Endometrium (tissue), 2 donors: ENCODE measurements at regions not wholly inside any gene's neighbourhood (a gene's known extent, or its start where the extent isn't known, plus 50 kb on each side); places are given as distances from the start of the nearest gene placed in this dataset.

Source experiments
- FAIRE-seq: peaks from 2 replicates; lab custom pipeline; 2012; peaks lifted over from hg19 to GRCh38; lab: Jason Lieb, UNC
- donor health status: control.
- donor health status: control.

- no peak for FAIRE-seq
Measured at GRCh38 chr1:193709607-193710006, 523.2 kb upstream of the B3GALT2 start.

GRCh38 chr1:193707271-193708021 is 521.0 kb upstream of the B3GALT2 start:
- no peak for FAIRE-seq

GRCh38 chr1:193706766-193707165 is 520.4 kb upstream of the B3GALT2 start:
- FAIRE-seq: no peak

GRCh38 chr1:193705554-193705981 is 519.2 kb upstream of the B3GALT2 start:
- FAIRE-seq: no peak

- FAIRE-seq: no peak
Measured at GRCh38 chr1:193703655-193704054, 517.2 kb upstream of the B3GALT2 start.

- FAIRE-seq: no peak
Measured at GRCh38 chr1:193703121-193703520, 516.7 kb upstream of the B3GALT2 start.

- no peak for FAIRE-seq
Measured at GRCh38 chr1:193701759-193702158, 515.3 kb upstream of the B3GALT2 start.

- no peak for FAIRE-seq
Measured at GRCh38 chr1:193700710-193701355, 514.4 kb upstream of the B3GALT2 start.

GRCh38 chr1:193699261-193699660 is 512.8 kb upstream of the B3GALT2 start:
- no peak for FAIRE-seq

- FAIRE-seq: no peak
Measured at GRCh38 chr1:193697776-193698175, 511.4 kb upstream of the B3GALT2 start.

- no peak for FAIRE-seq
Measured at GRCh38 chr1:193697115-193697762, 510.8 kb upstream of the B3GALT2 start.

GRCh38 chr1:193694741-193695140 is 508.3 kb upstream of the B3GALT2 start:
- FAIRE-seq: no peak

GRCh38 chr1:193685986-193686385 is 499.6 kb upstream of the B3GALT2 start:
- FAIRE-seq: no peak

- no peak for FAIRE-seq
Measured at GRCh38 chr1:193681422-193681821, 495.0 kb upstream of the B3GALT2 start.

- FAIRE-seq: no peak
Measured at GRCh38 chr1:193680924-193681316, 494.5 kb upstream of the B3GALT2 start.

- no peak for FAIRE-seq
Measured at GRCh38 chr1:193680247-193680923, 494.0 kb upstream of the B3GALT2 start.

GRCh38 chr1:193677874-193678273 is 491.5 kb upstream of the B3GALT2 start:
- FAIRE-seq: no peak

- FAIRE-seq: no peak
Measured at GRCh38 chr1:193676996-193677549, 490.7 kb upstream of the B3GALT2 start.

- FAIRE-seq: no peak
Measured at GRCh38 chr1:193674292-193674944, 488.0 kb upstream of the B3GALT2 start.

- no peak for FAIRE-seq
Measured at GRCh38 chr1:193666485-193667083, 480.2 kb upstream of the B3GALT2 start.

GRCh38 chr1:193663965-193664364 is 477.6 kb upstream of the B3GALT2 start:
- FAIRE-seq: no peak
